HepG2 (cell line): ENCODE measurements at regions not wholly inside any gene's neighbourhood (a gene's known extent, or its start where the extent isn't known, plus 50 kb on each side); places are given as distances from the start of the nearest gene placed in this dataset.

Source experiments
- ATAC-seq: fragments of 200-7000 bp; cut with Tn5 transposase; 3 replicates; pipeline ENCODE4 v1.9.1; 2020; ENCODE audit warnings: mild to moderate bottlenecking, moderate library complexity
- BruUV-seq: library from RNA; stranded (reverse); fragments of 400-500 nt; replicated peaks from 2 replicates; lab custom pipeline; 2021; lab: Mats Ljungman, UMichigan
- CTCF ChIA-PET: fragments of 300-600 bp; formaldehyde crosslinking; extraction: SDS; loops from one replicate; lab custom pipeline; 2021; ENCODE audit warnings: low total read pairs, inconsistent platforms, low intra/inter-chr PET ratio; lab: Yijun Ruan, JAX
- POLR2A ChIA-PET: fragments of 350-600 bp; sonication (Branson Sonifier 250); formaldehyde crosslinking; loops from one replicate; lab custom pipeline; 2020; ENCODE audit warnings: antibody characterized with exemption, inconsistent platforms; lab: Yijun Ruan, JAX
- DNase-seq: peaks from one replicate; pipeline ENCODE4 v3.0.0-alpha.2; 2015; ENCODE audit warnings: low spot score
- FAIRE-seq: peaks from 3 replicates; lab custom pipeline; 2011; peaks lifted over from hg19 to GRCh38; lab: Jason Lieb, UNC
- H2AFZ ChIP-seq: one replicate; pipeline ENCODE4 v1.6.1; 2011; ENCODE audit warnings: low read length, inconsistent platforms
- H3K27ac ChIP-seq: fragments of 300-600 bp; 3 replicates; pipeline ENCODE4 v1.8.0; 2011; ENCODE audit warnings: mixed run types, mild to moderate bottlenecking, mixed read lengths, low read length, inconsistent platforms; ENCODE audit not compliant: insufficient read depth; ENCODE audit errors: extremely low read length
- H3K27me3 ChIP-seq, 2 experiments: fragments of 200-600 bp in 1 of 2; 2 replicates in 1 of 2; 3 replicates in 1 of 2; pipeline versions ENCODE4 v1.6.0 to v1.8.0; 2011; ENCODE audit warnings: low read length in 2 of 2, mild to moderate bottlenecking in 2 of 2, moderate library complexity in 2 of 2, inconsistent platforms in 1 of 2; ENCODE audit not compliant: insufficient read depth in 2 of 2, control insufficient read depth in 1 of 2
- H3K36me3 ChIP-seq, 2 experiments: fragments of 200-600 bp in 1 of 2; replicated peaks in 1 of 2; 2 replicates in 1 of 2; 3 replicates in 1 of 2; pipeline versions ENCODE4 v1.5.1 to v1.8.0; 2011; ENCODE audit warnings: low read length in 2 of 2, inconsistent platforms in 1 of 2; ENCODE audit not compliant: insufficient read depth in 2 of 2, control insufficient read depth in 1 of 2
- H3K4me1 ChIP-seq: 2 replicates; pipeline ENCODE4 v1.5.1; 2012; ENCODE audit warnings: low read length, inconsistent platforms; ENCODE audit not compliant: insufficient read depth
- H3K4me2 ChIP-seq: 2 replicates; pipeline ENCODE4 v1.6.0; 2011; ENCODE audit warnings: low read depth, low read length, inconsistent platforms
- H3K4me3 ChIP-seq, 3 experiments: fragments of 200-600 bp in 1 of 3; sonication (generic), shearing (Covaris generic) in 1 of 3; replicated peaks in 1 of 3; 2 replicates each; pipeline ENCODE4 v1.5.1; 2011 to 2016; ENCODE audit warnings: low read length in 3 of 3, inconsistent platforms in 2 of 3, low read depth in 2 of 3, mild to moderate bottlenecking in 2 of 3, control low read depth in 1 of 3, mixed read lengths in 1 of 3; ENCODE audit not compliant: insufficient read depth in 1 of 3
- H3K79me2 ChIP-seq: one replicate; pipeline ENCODE4 v1.6.1; 2011; ENCODE audit warnings: low read length, inconsistent platforms; ENCODE audit not compliant: insufficient read depth
- H3K9ac ChIP-seq: 2 replicates; pipeline ENCODE4 v1.6.0; 2011; ENCODE audit warnings: mild to moderate bottlenecking, low read depth, low read length, inconsistent platforms; ENCODE audit not compliant: insufficient read depth
- H3K9me3 ChIP-seq: 2 replicates; pipeline ENCODE4 v1.5.1; 2012; ENCODE audit warnings: mild to moderate bottlenecking, low read length
- H4K20me1 ChIP-seq: 2 replicates; pipeline ENCODE4 v1.6.0; 2011; ENCODE audit warnings: inconsistent platforms, mild to moderate bottlenecking, low read length, moderate library complexity; ENCODE audit not compliant: insufficient read depth
- AKAP8 ChIP-seq: sonication (generic); formaldehyde crosslinking; IDR thresholded peaks from 2 replicates; pipeline ENCODE4 v1.5.1; 2020; ENCODE audit warnings: mild to moderate bottlenecking, missing genetic modification reagents
- CREM ChIP-seq, 2 experiments: sonication (generic) in 1 of 2; formaldehyde crosslinking in 1 of 2; IDR thresholded peaks; 2 replicates each; pipeline versions ENCODE4 v1.4.0 to v1.6.1; 2016 to 2020; ENCODE audit warnings: antibody characterized with exemption in 1 of 2, mild to moderate bottlenecking in 1 of 2, missing genetic modification reagents in 1 of 2
- GFI1 ChIP-seq: sonication (generic); formaldehyde crosslinking; IDR thresholded peaks from 2 replicates; pipeline ENCODE4 v1.5.0; 2020; ENCODE audit warnings: missing genetic modification reagents, mild to moderate bottlenecking, borderline replicate concordance
- GPBP1L1 ChIP-seq: sonication (generic); formaldehyde crosslinking; IDR thresholded peaks from 2 replicates; pipeline ENCODE4 v1.5.0; 2020; ENCODE audit warnings: mild to moderate bottlenecking, missing genetic modification reagents
- KMT2B ChIP-seq: IDR thresholded peaks from 2 replicates; pipeline ENCODE4 v1.6.1; 2016; ENCODE audit warnings: missing genetic modification reagents, missing compliant biosample characterization
- MTA3 ChIP-seq: sonication (generic); formaldehyde crosslinking; IDR thresholded peaks from 2 replicates; pipeline ENCODE4 v1.4.0; 2020; ENCODE audit warnings: missing genetic modification reagents
- NFE2 ChIP-seq: sonication (generic); formaldehyde crosslinking; IDR thresholded peaks from 2 replicates; pipeline ENCODE4 v1.4.0; 2020; ENCODE audit warnings: missing genetic modification reagents
- PHF21A ChIP-seq: sonication (generic); formaldehyde crosslinking; IDR thresholded peaks from 2 replicates; pipeline ENCODE4 v1.5.0; 2020; ENCODE audit warnings: mild to moderate bottlenecking, missing genetic modification reagents
- THAP9 ChIP-seq: sonication (generic); formaldehyde crosslinking; IDR thresholded peaks from 2 replicates; pipeline ENCODE4; 2020; ENCODE audit warnings: missing genetic modification reagents, mild to moderate bottlenecking, borderline replicate concordance
- ZBTB39 ChIP-seq: sonication (generic); formaldehyde crosslinking; IDR thresholded peaks from 2 replicates; pipeline ENCODE4 v1.5.0; 2020; ENCODE audit warnings: missing genetic modification reagents
- ZNF17 ChIP-seq: sonication (generic); formaldehyde crosslinking; IDR thresholded peaks from 2 replicates; pipeline ENCODE4 v1.5.0; 2020; ENCODE audit warnings: mild to moderate bottlenecking, missing genetic modification reagents
- ZNF276 ChIP-seq: sonication (generic); formaldehyde crosslinking; IDR thresholded peaks from 2 replicates; pipeline ENCODE4 v1.4.0; 2020; ENCODE audit warnings: mild to moderate bottlenecking, low read depth, missing genetic modification reagents
- ZNF292 ChIP-seq: sonication (generic); formaldehyde crosslinking; IDR thresholded peaks from 2 replicates; pipeline ENCODE4 v1.8.1; 2022; ENCODE audit warnings: mild to moderate bottlenecking, low read depth, missing genetic modification reagents, borderline replicate concordance
- ZNF530 ChIP-seq: sonication (generic); formaldehyde crosslinking; IDR thresholded peaks from 2 replicates; pipeline ENCODE4 v1.5.0; 2020; ENCODE audit warnings: low read depth, mild to moderate bottlenecking, missing genetic modification reagents
- WGBS: methylation state at CpG from one replicate; pipeline ENCODE4 v1.1.6; 2017; ENCODE audit warnings: low lambda C conversion rate; 5-methylcytosine and 5-hydroxymethylcytosine counted together
- in situ Hi-C: cut with HindIII; loops from 2 replicates; pipeline ENCODE4 v1.10.0; 2017; ENCODE audit warnings: low pct_unique_long_range_greater_than_20kb; ENCODE audit not compliant: extremely low pct_ligation_motif_present
- intact Hi-C: fragments of 100-400 bp; cut with micrococcal nuclease; formaldehyde crosslinking; loops from one replicate; pipeline ENCODE4 v1.10.0; 2022; ENCODE audit not compliant: unreplicated experiment

- TF ChIP-seq GPBP1L1 (no peak), ZNF292 (CRISPR knock-in tag) (no peak)
These were observed 58.4 kb upstream of the NLRP1 start (continued) for GRCh38 chr17:5642752-5643151.

GRCh38 chr17:5644065-5644464, 59.8 kb upstream of the NLRP1 start:
- FAIRE-seq (no peak), ATAC-seq (no peak), DNase-seq (no peak)
- no peak overlapping the region for H3K4me2 ChIP-seq
- TF ChIP-seq PHF21A (CRISPR knock-in tag): no peak
- TF ChIP-seq ZBTB39 (CRISPR knock-in tag): no peak
- no peak for TF ChIP-seq ZNF276 (CRISPR knock-in tag)
- no peak for TF ChIP-seq GFI1
- TF ChIP-seq ZNF530 (CRISPR knock-in tag): no peak
- no peak for TF ChIP-seq KMT2B (CRISPR knock-in tag)
- no peak for TF ChIP-seq THAP9
- no peak for TF ChIP-seq AKAP8 (CRISPR knock-in tag)
- TF ChIP-seq NFE2: no peak
- no peak for TF ChIP-seq MTA3 (CRISPR knock-in tag)
- no peak for TF ChIP-seq ZNF17 (CRISPR knock-in tag)
- TF ChIP-seq CREM (IDR thresholded peaks at IDR 0.05): no peak
- TF ChIP-seq CREM (CRISPR knock-in tag; IDR thresholded peaks at IDR 0.05): no peak
- intact Hi-C loops (no loop called here), in situ Hi-C loops (no loop called here)
- no peak overlapping the region for H3K4me3 ChIP-seq
- no TSS peak for BruUV-seq
- H3K4me1 ChIP-seq: no peaks in the 10 kb centered on the region
- no peaks in the 10 kb centered on the region for H3K79me2 ChIP-seq
- peaks cover 0 to 10% of the 10 kb centered on the region in 2 experiments; a peak in 1 of 5 replicates for H3K27me3 ChIP-seq
- no peak overlapping the region for H2AFZ ChIP-seq
- H3K9me3 ChIP-seq: no peaks in the 10 kb centered on the region
- ChIA-PET CTCF (no interaction called here), POLR2A (no interaction called here)
- no peak overlapping the region for H3K9ac ChIP-seq
- no peaks in the 10 kb centered on the region for H4K20me1 ChIP-seq
- no peak overlapping the region for H3K27ac ChIP-seq
- WGBS: 52% methylated on average over 3 of the region's 3 CpGs
- H3K36me3 ChIP-seq: no peaks in the 10 kb centered on the region
